Mammary epithelial cell (primary cell): ENCODE measurements at regions not wholly inside any gene's neighbourhood (a gene's known extent, or its start where the extent isn't known, plus 50 kb on each side); places are given as distances from the start of the nearest gene placed in this dataset.

Experiments
- EZH2 ChIP-seq: IDR thresholded peaks from 2 replicates; pipeline ENCODE4 v1.6.1; 2012; ENCODE audit warnings: low read length, inconsistent platforms, borderline replicate concordance
- TF ChIP-seq, protein P1 (sequence below), 2 donors: IDR thresholded peaks in 1 of 2; conservative IDR thresholded peaks in 1 of 2; 2 replicates each; pipeline ENCODE4 v1.5.1; 2011 to 2012; ENCODE audit warnings: inconsistent platforms in 2 of 2, low read length in 2 of 2, mild to moderate bottlenecking in 2 of 2, control low read depth in 1 of 2, low read depth in 1 of 2; ENCODE audit not compliant: insufficient read depth in 1 of 2; ENCODE audit errors: extremely low read depth in 1 of 2

DNA sequence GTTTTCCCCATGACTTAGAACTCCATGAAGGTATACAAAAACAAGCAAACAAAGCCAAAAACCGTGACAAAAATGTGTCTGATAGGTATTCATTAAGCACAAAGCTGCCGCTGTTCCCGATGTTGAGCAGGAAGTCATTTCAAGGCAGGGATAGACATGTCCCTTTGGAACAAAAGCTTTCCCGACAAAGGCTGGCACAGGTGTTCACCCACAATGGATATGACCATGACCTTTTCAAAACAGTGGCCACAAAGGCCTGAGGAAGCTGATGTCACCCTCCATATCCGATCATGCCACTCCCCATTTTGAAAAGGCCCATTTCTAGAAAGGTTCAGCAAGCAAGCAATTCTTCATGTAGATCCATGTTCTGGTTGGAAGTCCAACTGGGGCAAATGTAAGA, 279.1 kb downstream of the BTG1 start:
- TF ChIP-seq, protein P1, sequence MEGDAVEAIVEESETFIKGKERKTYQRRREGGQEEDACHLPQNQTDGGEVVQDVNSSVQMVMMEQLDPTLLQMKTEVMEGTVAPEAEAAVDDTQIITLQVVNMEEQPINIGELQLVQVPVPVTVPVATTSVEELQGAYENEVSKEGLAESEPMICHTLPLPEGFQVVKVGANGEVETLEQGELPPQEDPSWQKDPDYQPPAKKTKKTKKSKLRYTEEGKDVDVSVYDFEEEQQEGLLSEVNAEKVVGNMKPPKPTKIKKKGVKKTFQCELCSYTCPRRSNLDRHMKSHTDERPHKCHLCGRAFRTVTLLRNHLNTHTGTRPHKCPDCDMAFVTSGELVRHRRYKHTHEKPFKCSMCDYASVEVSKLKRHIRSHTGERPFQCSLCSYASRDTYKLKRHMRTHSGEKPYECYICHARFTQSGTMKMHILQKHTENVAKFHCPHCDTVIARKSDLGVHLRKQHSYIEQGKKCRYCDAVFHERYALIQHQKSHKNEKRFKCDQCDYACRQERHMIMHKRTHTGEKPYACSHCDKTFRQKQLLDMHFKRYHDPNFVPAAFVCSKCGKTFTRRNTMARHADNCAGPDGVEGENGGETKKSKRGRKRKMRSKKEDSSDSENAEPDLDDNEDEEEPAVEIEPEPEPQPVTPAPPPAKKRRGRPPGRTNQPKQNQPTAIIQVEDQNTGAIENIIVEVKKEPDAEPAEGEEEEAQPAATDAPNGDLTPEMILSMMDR (conservative IDR thresholded peaks at IDR 0.05 in 1 of 2, IDR thresholded peaks at IDR 0.05 in 1 of 2; ENCODE audit: extremely low read depth in 1 of 2, insufficient read depth in 1 of 2, low read depth in 1 of 2, low read length in 2 of 2) = no peak
- no peak for TF ChIP-seq EZH2
